SK-N-SH treated with all-trans-retinoic acid at 6 μM for 48 hours (cell line): ENCODE measurements at regions not wholly inside any gene's neighbourhood (a gene's known extent, or its start where the extent isn't known, plus 50 kb on each side); places are given as distances from the start of the nearest gene placed in this dataset.

Experiments used
- ATAC-seq: fragments of 200-7000 bp; cut with Tn5 transposase; 3 replicates; pipeline ENCODE4 v1.9.1; 2020; ENCODE audit warnings: mild to moderate bottlenecking, moderate library complexity
- ARNTL ChIP-seq: fragments of 450-650 bp; formaldehyde crosslinking; IDR thresholded peaks from 2 replicates; pipeline ENCODE4 v1.5.0; 2020; ENCODE audit warnings: low read depth, mild to moderate bottlenecking, moderate library complexity, borderline replicate concordance
- BACH2 ChIP-seq: fragments of 250-450 bp; sonication (Bioruptor Pico); IDR thresholded peaks from 2 replicates; pipeline ENCODE4 v1.9.0; 2021; ENCODE audit warnings: mild to moderate bottlenecking, borderline replicate concordance
- CSDC2 ChIP-seq: fragments of 250-450 bp; sonication (Bioruptor Pico); IDR thresholded peaks from 2 replicates; pipeline ENCODE4 v1.5.0; 2020; ENCODE audit warnings: mild to moderate bottlenecking, moderate library complexity
- GLIS3 ChIP-seq: fragments of 250-450 bp; sonication (Bioruptor Pico); IDR thresholded peaks from 2 replicates; pipeline ENCODE4 v1.5.0; 2020; ENCODE audit warnings: mild to moderate bottlenecking, moderate library complexity
- ISL1 ChIP-seq: fragments of 250-450 bp; sonication (Bioruptor Pico); IDR thresholded peaks from 2 replicates; pipeline ENCODE4 v2.1.2; 2022; ENCODE audit warnings: mild to moderate bottlenecking, moderate library complexity
- PPARA ChIP-seq: fragments of 250-450 bp; sonication (Bioruptor Pico); IDR thresholded peaks from 2 replicates; pipeline ENCODE4 v1.5.0; 2020; ENCODE audit warnings: mild to moderate bottlenecking, borderline replicate concordance
- RARB ChIP-seq: fragments of 250-450 bp; sonication (Bioruptor Pico); IDR thresholded peaks from 2 replicates; pipeline ENCODE4 v1.8.0; 2021; ENCODE audit warnings: mild to moderate bottlenecking, moderate library complexity
- SNAI2 ChIP-seq: fragments of 250-450 bp; sonication (Bioruptor Pico); IDR thresholded peaks from 2 replicates; pipeline ENCODE4 v1.5.0; 2020; ENCODE audit warnings: mild to moderate bottlenecking, moderate library complexity
- TCF4 ChIP-seq: fragments of 250-450 bp; sonication (Bioruptor Pico); IDR thresholded peaks from 2 replicates; pipeline ENCODE4 v1.8.0; 2021; ENCODE audit warnings: mild to moderate bottlenecking, moderate library complexity, borderline replicate concordance
- TOX ChIP-seq: fragments of 250-450 bp; sonication (Bioruptor Pico); IDR thresholded peaks from 2 replicates; pipeline ENCODE4 v1.8.0; 2021; ENCODE audit warnings: mild to moderate bottlenecking, moderate library complexity, borderline replicate concordance
- ZC3H10 ChIP-seq: fragments of 250-450 bp; sonication (Bioruptor Pico); IDR thresholded peaks from 2 replicates; pipeline ENCODE4 v1.5.1; 2021; ENCODE audit warnings: mild to moderate bottlenecking, moderate library complexity
- ZFP3 ChIP-seq: fragments of 250-450 bp; sonication (Bioruptor Pico); IDR thresholded peaks from 2 replicates; pipeline ENCODE4 v1.5.0; 2020; ENCODE audit warnings: mild to moderate bottlenecking, moderate library complexity
- ZFP30 ChIP-seq: fragments of 450-650 bp; formaldehyde crosslinking; IDR thresholded peaks from 2 replicates; pipeline ENCODE4 v1.5.0; 2022; ENCODE audit warnings: mild to moderate bottlenecking, moderate library complexity
- ZNF70 ChIP-seq: fragments of 450-650 bp; formaldehyde crosslinking; IDR thresholded peaks from 2 replicates; pipeline ENCODE4 v1.5.0; 2020; ENCODE audit warnings: mild to moderate bottlenecking, moderate library complexity
- ZNF8 ChIP-seq: fragments of 450-650 bp; formaldehyde crosslinking; IDR thresholded peaks from 2 replicates; pipeline ENCODE4 v1.5.0; 2020; ENCODE audit warnings: mild to moderate bottlenecking, moderate library complexity
- TF ChIP-seq, protein P1 (sequence below): fragments of 250-450 bp; sonication (Bioruptor Pico); IDR thresholded peaks from 2 replicates; pipeline ENCODE4 v1.5.0; 2020; ENCODE audit warnings: mild to moderate bottlenecking, moderate library complexity
- TF ChIP-seq, protein P2 (sequence below): fragments of 250-450 bp; sonication (Bioruptor Pico); IDR thresholded peaks from 2 replicates; pipeline ENCODE4 v1.8.0; 2020; ENCODE audit warnings: mild to moderate bottlenecking, moderate library complexity, borderline replicate concordance

DNA sequence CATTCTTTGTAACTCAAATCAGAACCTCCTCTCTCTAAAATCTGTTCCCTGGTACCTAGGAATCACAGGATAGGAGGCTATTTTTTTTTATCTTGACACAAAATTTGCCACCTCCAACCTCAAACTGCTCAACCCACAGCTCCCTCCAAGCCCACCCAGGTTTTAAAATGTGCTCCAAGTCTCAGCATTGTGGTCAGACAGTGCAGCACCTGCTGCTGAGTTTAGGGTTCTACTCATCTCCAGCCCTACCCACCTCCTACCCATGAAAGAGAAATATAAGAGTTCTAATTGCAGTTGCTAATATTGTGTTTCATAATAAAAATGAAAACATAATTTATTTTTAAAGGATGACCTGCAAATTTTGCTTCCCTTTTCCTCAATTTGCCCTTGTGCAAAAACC, 496.5 kb downstream of the MAFB start:
- TF ChIP-seq, protein P1, sequence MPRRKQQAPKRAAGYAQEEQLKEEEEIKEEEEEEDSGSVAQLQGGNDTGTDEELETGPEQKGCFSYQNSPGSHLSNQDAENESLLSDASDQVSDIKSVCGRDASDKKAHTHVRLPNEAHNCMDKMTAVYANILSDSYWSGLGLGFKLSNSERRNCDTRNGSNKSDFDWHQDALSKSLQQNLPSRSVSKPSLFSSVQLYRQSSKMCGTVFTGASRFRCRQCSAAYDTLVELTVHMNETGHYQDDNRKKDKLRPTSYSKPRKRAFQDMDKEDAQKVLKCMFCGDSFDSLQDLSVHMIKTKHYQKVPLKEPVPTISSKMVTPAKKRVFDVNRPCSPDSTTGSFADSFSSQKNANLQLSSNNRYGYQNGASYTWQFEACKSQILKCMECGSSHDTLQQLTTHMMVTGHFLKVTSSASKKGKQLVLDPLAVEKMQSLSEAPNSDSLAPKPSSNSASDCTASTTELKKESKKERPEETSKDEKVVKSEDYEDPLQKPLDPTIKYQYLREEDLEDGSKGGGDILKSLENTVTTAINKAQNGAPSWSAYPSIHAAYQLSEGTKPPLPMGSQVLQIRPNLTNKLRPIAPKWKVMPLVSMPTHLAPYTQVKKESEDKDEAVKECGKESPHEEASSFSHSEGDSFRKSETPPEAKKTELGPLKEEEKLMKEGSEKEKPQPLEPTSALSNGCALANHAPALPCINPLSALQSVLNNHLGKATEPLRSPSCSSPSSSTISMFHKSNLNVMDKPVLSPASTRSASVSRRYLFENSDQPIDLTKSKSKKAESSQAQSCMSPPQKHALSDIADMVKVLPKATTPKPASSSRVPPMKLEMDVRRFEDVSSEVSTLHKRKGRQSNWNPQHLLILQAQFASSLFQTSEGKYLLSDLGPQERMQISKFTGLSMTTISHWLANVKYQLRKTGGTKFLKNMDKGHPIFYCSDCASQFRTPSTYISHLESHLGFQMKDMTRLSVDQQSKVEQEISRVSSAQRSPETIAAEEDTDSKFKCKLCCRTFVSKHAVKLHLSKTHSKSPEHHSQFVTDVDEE (CRISPR knock-in tag): no peak
- no peak for ATAC-seq

DNA sequence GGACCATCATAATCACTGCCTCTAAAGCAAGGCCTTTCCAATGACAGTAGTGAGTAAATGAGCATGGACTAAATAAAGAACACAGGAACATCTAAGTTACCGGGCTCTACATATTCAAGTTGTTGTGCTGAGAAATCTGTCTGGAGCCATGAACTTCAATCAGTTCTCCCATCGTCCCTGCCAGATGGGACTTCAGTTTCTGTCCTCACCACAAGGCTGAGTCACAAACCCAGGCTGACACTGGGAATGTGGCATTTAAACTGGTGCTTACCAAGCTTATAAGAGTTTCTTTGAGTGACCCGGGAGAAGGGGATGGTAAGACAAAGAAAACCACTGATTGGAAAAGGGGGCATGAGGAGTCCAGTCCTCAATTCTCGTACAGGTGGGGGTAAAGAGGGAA, 497.0 kb downstream of the MAFB start:
- no peak for ATAC-seq
- no peak for TF ChIP-seq RARB (CRISPR knock-in tag)
- no peak for TF ChIP-seq BACH2 (CRISPR knock-in tag)
- TF ChIP-seq, protein P2, sequence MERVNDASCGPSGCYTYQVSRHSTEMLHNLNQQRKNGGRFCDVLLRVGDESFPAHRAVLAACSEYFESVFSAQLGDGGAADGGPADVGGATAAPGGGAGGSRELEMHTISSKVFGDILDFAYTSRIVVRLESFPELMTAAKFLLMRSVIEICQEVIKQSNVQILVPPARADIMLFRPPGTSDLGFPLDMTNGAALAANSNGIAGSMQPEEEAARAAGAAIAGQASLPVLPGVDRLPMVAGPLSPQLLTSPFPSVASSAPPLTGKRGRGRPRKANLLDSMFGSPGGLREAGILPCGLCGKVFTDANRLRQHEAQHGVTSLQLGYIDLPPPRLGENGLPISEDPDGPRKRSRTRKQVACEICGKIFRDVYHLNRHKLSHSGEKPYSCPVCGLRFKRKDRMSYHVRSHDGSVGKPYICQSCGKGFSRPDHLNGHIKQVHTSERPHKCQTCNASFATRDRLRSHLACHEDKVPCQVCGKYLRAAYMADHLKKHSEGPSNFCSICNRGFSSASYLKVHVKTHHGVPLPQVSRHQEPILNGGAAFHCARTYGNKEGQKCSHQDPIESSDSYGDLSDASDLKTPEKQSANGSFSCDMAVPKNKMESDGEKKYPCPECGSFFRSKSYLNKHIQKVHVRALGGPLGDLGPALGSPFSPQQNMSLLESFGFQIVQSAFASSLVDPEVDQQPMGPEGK (CRISPR knock-in tag): no peak
- no peak for TF ChIP-seq PPARA (CRISPR knock-in tag)
- no peak for TF ChIP-seq CSDC2 (CRISPR knock-in tag)
- TF ChIP-seq ZFP30: no peak

DNA sequence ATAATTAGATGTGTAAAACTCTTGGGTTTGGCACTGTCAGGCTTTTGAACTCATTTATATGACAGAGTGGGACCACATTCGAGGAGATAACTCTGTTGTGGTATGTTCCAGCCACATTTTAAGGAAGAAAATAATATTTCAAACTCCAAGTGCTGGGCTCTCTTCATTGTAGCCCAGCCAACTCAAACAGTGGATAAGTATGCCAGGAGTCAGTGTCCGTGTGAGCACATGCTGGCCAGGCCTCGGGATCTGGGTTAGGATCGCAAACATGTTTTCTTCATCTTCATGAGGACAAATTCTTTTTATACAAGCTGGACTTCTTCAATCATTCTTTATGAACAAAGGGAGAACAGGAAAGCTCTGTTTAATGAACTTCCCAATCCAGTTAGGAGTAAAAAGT, 497.5 kb downstream of the MAFB start:
- no peak for TF ChIP-seq RARB (CRISPR knock-in tag)
- no peak for TF ChIP-seq SNAI2 (CRISPR knock-in tag)
- TF ChIP-seq ARNTL: no peak
- TF ChIP-seq ZFP3: no peak
- TF ChIP-seq, protein P2 (CRISPR knock-in tag): no peak
- TF ChIP-seq, protein P1 (CRISPR knock-in tag): no peak
- no peak for TF ChIP-seq ZC3H10 (CRISPR knock-in tag)
- TF ChIP-seq GLIS3: no peak
- TF ChIP-seq TOX (CRISPR knock-in tag): no peak
- no peak for TF ChIP-seq ISL1 (CRISPR knock-in tag)
- no peak for TF ChIP-seq ZNF8 (CRISPR knock-in tag)
- no peak for TF ChIP-seq ZFP30
- TF ChIP-seq TCF4 (CRISPR knock-in tag): no peak
- no peak for TF ChIP-seq ZNF70
- ATAC-seq: no peak

DNA sequence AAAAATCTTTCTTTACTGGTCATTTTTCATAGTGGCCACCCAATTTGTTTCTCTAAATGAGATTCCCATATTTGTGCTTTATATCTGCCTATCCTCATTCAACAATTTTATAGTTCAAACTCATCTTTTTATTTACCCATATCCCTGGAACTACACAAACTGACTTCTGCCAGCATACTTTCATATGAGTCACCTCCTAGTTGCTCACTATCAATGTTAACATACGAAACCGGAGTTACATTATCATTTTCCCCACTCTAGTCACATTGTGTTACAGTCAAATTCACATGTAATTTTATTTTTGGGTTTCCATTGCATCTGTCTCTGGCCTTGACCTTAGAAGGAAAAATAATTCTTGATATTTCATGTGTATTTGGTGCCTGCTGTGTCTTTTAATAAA, 499.4 kb downstream of the MAFB start:
- no peak for ATAC-seq

DNA sequence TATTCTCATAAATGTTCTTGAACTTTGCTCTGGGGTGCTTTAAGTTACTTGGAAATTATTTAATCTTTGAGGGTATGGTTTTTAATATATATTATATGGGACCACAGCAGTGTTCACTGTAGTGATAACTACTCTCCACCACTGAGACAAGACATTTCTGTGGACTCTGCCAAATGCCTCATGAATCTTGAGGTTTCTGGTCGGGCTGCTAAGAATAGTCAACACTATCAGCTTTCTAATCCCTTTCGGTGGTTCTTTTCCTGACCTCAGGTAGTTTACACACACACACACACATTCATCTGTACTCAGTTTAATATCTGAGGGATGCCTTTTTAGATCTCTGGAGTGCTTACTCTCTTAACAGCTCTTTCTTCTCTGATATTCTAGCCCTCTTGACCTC, 500.7 kb downstream of the MAFB start:
- no peak for ATAC-seq
- TF ChIP-seq PPARA (CRISPR knock-in tag) (no peak), TOX (CRISPR knock-in tag) (no peak)

More for the DNA sequence above, 499.4 kb downstream of the MAFB start:
- TF ChIP-seq TCF4 (CRISPR knock-in tag) (no peak), ZFP30 (no peak)
